ENCODE measurements at regions not wholly inside any gene's neighbourhood (a gene's known extent, or its start where the extent isn't known, plus 50 kb on each side); places are given as distances from the start of the nearest gene placed in this dataset.

GRCh38 chr5:112669328-112669963 is 68.2 kb upstream of the APC start:
- Histone ChIP-seq H3K9me3 (ENCODE audit: control insufficient read depth in 2 of 2, low read length in 2 of 2) (no peaks in the 10 kb centered on the region), H3K36me3 (ENCODE audit: control insufficient read depth in 2 of 2, insufficient read depth in 2 of 2, low read length in 2 of 2) (no peaks in the 10 kb centered on the region), H3K4me1 (ENCODE audit: control insufficient read depth in 2 of 2, insufficient read depth in 2 of 2, low read length in 2 of 2) (no peaks in the 10 kb centered on the region), H3K27me3 (ENCODE audit: control insufficient read depth in 2 of 2, insufficient read depth in 2 of 2, low read length in 2 of 2) (no peaks in the 10 kb centered on the region), H3K9ac (ENCODE audit: low read depth in 1 of 2, low read length in 2 of 2) (no peak overlapping the region), H3K27ac (ENCODE audit: low read depth in 2 of 2, low read length in 2 of 2) (no peak overlapping the region), H3K4me3 (ENCODE audit: low read length in 2 of 2) (no peak overlapping the region)

GRCh38 chr5:112671687-112672086 is 66.0 kb upstream of the APC start:
- H3K9me3 ChIP-seq (ENCODE audit: control insufficient read depth in 2 of 2, low read length in 2 of 2) = no peaks in the 10 kb centered on the region
- no peaks in the 10 kb centered on the region for H3K4me1 ChIP-seq (ENCODE audit: control insufficient read depth in 2 of 2, insufficient read depth in 2 of 2, low read length in 2 of 2)
- no peaks in the 10 kb centered on the region for H3K27me3 ChIP-seq (ENCODE audit: control insufficient read depth in 2 of 2, insufficient read depth in 2 of 2, low read length in 2 of 2)
- H3K9ac ChIP-seq (ENCODE audit: low read depth in 1 of 2, low read length in 2 of 2) = no peak overlapping the region
- H3K4me3 ChIP-seq (ENCODE audit: low read length in 2 of 2) = no peak overlapping the region
- H3K27ac ChIP-seq (ENCODE audit: low read depth in 2 of 2, low read length in 2 of 2) = no peak overlapping the region
- no peaks in the 10 kb centered on the region for H3K36me3 ChIP-seq (ENCODE audit: control insufficient read depth in 2 of 2, insufficient read depth in 2 of 2, low read length in 2 of 2)

GRCh38 chr5:112681481-112681908 is 56.2 kb upstream of the APC start:
- Histone ChIP-seq H3K9me3 (ENCODE audit: control insufficient read depth in 2 of 2, low read length in 2 of 2) (no peaks in the 10 kb centered on the region), H3K27me3 (ENCODE audit: control insufficient read depth in 2 of 2, insufficient read depth in 2 of 2, low read length in 2 of 2) (no peaks in the 10 kb centered on the region), H3K4me1 (ENCODE audit: control insufficient read depth in 2 of 2, insufficient read depth in 2 of 2, low read length in 2 of 2) (no peaks in the 10 kb centered on the region), H3K9ac (ENCODE audit: low read depth in 1 of 2, low read length in 2 of 2) (no peak overlapping the region), H3K27ac (ENCODE audit: low read depth in 2 of 2, low read length in 2 of 2) (no peak overlapping the region), H3K36me3 (ENCODE audit: control insufficient read depth in 2 of 2, insufficient read depth in 2 of 2, low read length in 2 of 2) (no peaks in the 10 kb centered on the region), H3K4me3 (ENCODE audit: low read length in 2 of 2) (no peak overlapping the region)

- Histone ChIP-seq H3K4me3 (ENCODE audit: low read length in 2 of 2) (no peak overlapping the region), H3K9me3 (ENCODE audit: control insufficient read depth in 2 of 2, low read length in 2 of 2) (no peaks in the 10 kb centered on the region), H3K27ac (ENCODE audit: low read depth in 2 of 2, low read length in 2 of 2) (no peak overlapping the region), H3K27me3 (ENCODE audit: control insufficient read depth in 2 of 2, insufficient read depth in 2 of 2, low read length in 2 of 2) (no peaks in the 10 kb centered on the region), H3K9ac (ENCODE audit: low read depth in 1 of 2, low read length in 2 of 2) (no peak overlapping the region), H3K4me1 (ENCODE audit: control insufficient read depth in 2 of 2, insufficient read depth in 2 of 2, low read length in 2 of 2) (no peaks in the 10 kb centered on the region), H3K36me3 (ENCODE audit: control insufficient read depth in 2 of 2, insufficient read depth in 2 of 2, low read length in 2 of 2) (no peaks in the 10 kb centered on the region)
Observed at GRCh38 chr5:112682621-112683061, 55.0 kb upstream of the APC start.

GRCh38 chr5:112684121-112684520 is 53.6 kb upstream of the APC start:
- H3K9me3 ChIP-seq (ENCODE audit: control insufficient read depth in 2 of 2, low read length in 2 of 2) = no peaks in the 10 kb centered on the region
- no peak overlapping the region for H3K4me3 ChIP-seq (ENCODE audit: low read length in 2 of 2)
- no peak overlapping the region for H3K9ac ChIP-seq (ENCODE audit: low read depth in 1 of 2, low read length in 2 of 2)
- H3K27ac ChIP-seq (ENCODE audit: low read depth in 2 of 2, low read length in 2 of 2) = no peak overlapping the region
- no peaks in the 10 kb centered on the region for H3K27me3 ChIP-seq (ENCODE audit: control insufficient read depth in 2 of 2, insufficient read depth in 2 of 2, low read length in 2 of 2)
- no peaks in the 10 kb centered on the region for H3K4me1 ChIP-seq (ENCODE audit: control insufficient read depth in 2 of 2, insufficient read depth in 2 of 2, low read length in 2 of 2)
- no peaks in the 10 kb centered on the region for H3K36me3 ChIP-seq (ENCODE audit: control insufficient read depth in 2 of 2, insufficient read depth in 2 of 2, low read length in 2 of 2)

DNA sequence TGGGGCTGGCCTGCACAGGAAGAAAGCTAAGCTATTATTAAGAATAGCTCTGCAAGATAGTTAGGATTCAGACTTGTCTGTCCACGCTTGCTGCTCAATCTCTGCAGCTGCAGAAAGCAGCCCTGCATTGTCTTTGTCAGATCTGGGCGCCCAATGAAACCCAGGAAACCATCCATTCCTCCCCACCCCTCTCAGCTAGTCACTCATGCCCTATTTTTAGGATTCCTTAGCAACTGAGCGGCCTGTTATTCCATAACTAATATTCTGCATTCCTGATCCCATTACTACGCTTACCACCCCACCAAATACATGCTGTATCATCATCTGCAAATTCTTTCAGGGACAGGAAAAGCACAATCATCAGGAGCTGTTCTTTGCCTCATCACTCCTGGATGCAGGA is 52.9 kb upstream of the APC start:
- H3K4me3 ChIP-seq (ENCODE audit: low read length in 2 of 2) = no peak overlapping the region
- no peaks in the 10 kb centered on the region for H3K4me1 ChIP-seq (ENCODE audit: control insufficient read depth in 2 of 2, insufficient read depth in 2 of 2, low read length in 2 of 2)
- H3K9me3 ChIP-seq (ENCODE audit: control insufficient read depth in 2 of 2, low read length in 2 of 2) = no peaks in the 10 kb centered on the region
- no peak overlapping the region for H3K9ac ChIP-seq (ENCODE audit: low read depth in 1 of 2, low read length in 2 of 2)
- no peaks in the 10 kb centered on the region for H3K27me3 ChIP-seq (ENCODE audit: control insufficient read depth in 2 of 2, insufficient read depth in 2 of 2, low read length in 2 of 2)
- H3K36me3 ChIP-seq (ENCODE audit: control insufficient read depth in 2 of 2, insufficient read depth in 2 of 2, low read length in 2 of 2) = no peaks in the 10 kb centered on the region
- no peak overlapping the region for H3K27ac ChIP-seq (ENCODE audit: low read depth in 2 of 2, low read length in 2 of 2)

- no peak overlapping the region for H3K9ac ChIP-seq (ENCODE audit: low read depth in 1 of 2, low read length in 2 of 2)
- no peak overlapping the region for H3K4me3 ChIP-seq (ENCODE audit: low read length in 2 of 2)
- H3K36me3 ChIP-seq (ENCODE audit: control insufficient read depth in 2 of 2, insufficient read depth in 2 of 2, low read length in 2 of 2) = no peaks in the 10 kb centered on the region
- no peaks in the 10 kb centered on the region for H3K4me1 ChIP-seq (ENCODE audit: control insufficient read depth in 2 of 2, insufficient read depth in 2 of 2, low read length in 2 of 2)
- no peak overlapping the region for H3K27ac ChIP-seq (ENCODE audit: low read depth in 2 of 2, low read length in 2 of 2)
- H3K9me3 ChIP-seq (ENCODE audit: control insufficient read depth in 2 of 2, low read length in 2 of 2) = no peaks in the 10 kb centered on the region
- H3K27me3 ChIP-seq (ENCODE audit: control insufficient read depth in 2 of 2, insufficient read depth in 2 of 2, low read length in 2 of 2) = no peaks in the 10 kb centered on the region
Observed at GRCh38 chr5:112685386-112685785, 52.3 kb upstream of the APC start.

DNA sequence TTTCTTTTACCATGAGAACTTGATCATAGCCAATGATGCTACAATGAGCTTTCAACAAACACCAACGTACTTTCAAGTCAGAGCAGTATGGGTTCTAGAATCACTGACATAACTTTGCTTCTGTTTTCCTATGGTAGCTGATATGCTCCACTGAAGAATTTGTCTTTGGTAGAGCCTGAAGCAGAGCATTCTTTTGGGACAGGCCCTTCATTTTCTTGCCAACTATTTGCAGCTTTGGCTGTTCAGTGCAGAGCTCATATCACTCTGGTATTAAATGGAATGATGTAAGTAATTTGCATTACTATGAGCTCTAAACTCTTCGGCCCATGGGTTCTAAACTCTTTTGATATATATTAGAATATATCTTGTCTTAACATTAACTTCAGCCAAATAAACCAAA is 51.8 kb upstream of the APC start:
- no peaks in the 10 kb centered on the region for H3K9me3 ChIP-seq (ENCODE audit: control insufficient read depth in 2 of 2, low read length in 2 of 2)
- H3K4me3 ChIP-seq (ENCODE audit: low read length in 2 of 2) = no peak overlapping the region
- H3K9ac ChIP-seq (ENCODE audit: low read depth in 1 of 2, low read length in 2 of 2) = no peak overlapping the region
- H3K27ac ChIP-seq (ENCODE audit: low read depth in 2 of 2, low read length in 2 of 2) = no peak overlapping the region
- no peaks in the 10 kb centered on the region for H3K36me3 ChIP-seq (ENCODE audit: control insufficient read depth in 2 of 2, insufficient read depth in 2 of 2, low read length in 2 of 2)
- no peaks in the 10 kb centered on the region for H3K27me3 ChIP-seq (ENCODE audit: control insufficient read depth in 2 of 2, insufficient read depth in 2 of 2, low read length in 2 of 2)
- no peaks in the 10 kb centered on the region for H3K4me1 ChIP-seq (ENCODE audit: control insufficient read depth in 2 of 2, insufficient read depth in 2 of 2, low read length in 2 of 2)

GRCh38 chr5:112686675-112687074 is 51.0 kb upstream of the APC start:
- no peak overlapping the region for H3K27ac ChIP-seq (ENCODE audit: low read depth in 2 of 2, low read length in 2 of 2)

GRCh38 chr5:112687306-112687705 is 50.4 kb upstream of the APC start:
- no peak overlapping the region for H3K27ac ChIP-seq (ENCODE audit: low read depth in 2 of 2, low read length in 2 of 2)
- no peaks in the 10 kb centered on the region for H3K9me3 ChIP-seq (ENCODE audit: control insufficient read depth in 2 of 2, low read length in 2 of 2)
- no peak overlapping the region for H3K4me3 ChIP-seq (ENCODE audit: low read length in 2 of 2)
- H3K36me3 ChIP-seq (ENCODE audit: control insufficient read depth in 2 of 2, insufficient read depth in 2 of 2, low read length in 2 of 2) = no peaks in the 10 kb centered on the region
- H3K9ac ChIP-seq (ENCODE audit: low read depth in 1 of 2, low read length in 2 of 2) = no peak overlapping the region
- H3K27me3 ChIP-seq (ENCODE audit: control insufficient read depth in 2 of 2, insufficient read depth in 2 of 2, low read length in 2 of 2) = no peaks in the 10 kb centered on the region
- no peaks in the 10 kb centered on the region for H3K4me1 ChIP-seq (ENCODE audit: control insufficient read depth in 2 of 2, insufficient read depth in 2 of 2, low read length in 2 of 2)

More at GRCh38 chr5:112686675-112687074, 51.0 kb upstream of the APC start:
- Histone ChIP-seq H3K9ac (ENCODE audit: low read depth in 1 of 2, low read length in 2 of 2) (no peak overlapping the region), H3K9me3 (ENCODE audit: control insufficient read depth in 2 of 2, low read length in 2 of 2) (no peaks in the 10 kb centered on the region), H3K27me3 (ENCODE audit: control insufficient read depth in 2 of 2, insufficient read depth in 2 of 2, low read length in 2 of 2) (no peaks in the 10 kb centered on the region), H3K36me3 (ENCODE audit: control insufficient read depth in 2 of 2, insufficient read depth in 2 of 2, low read length in 2 of 2) (no peaks in the 10 kb centered on the region), H3K4me1 (ENCODE audit: control insufficient read depth in 2 of 2, insufficient read depth in 2 of 2, low read length in 2 of 2) (no peaks in the 10 kb centered on the region), H3K4me3 (ENCODE audit: low read length in 2 of 2) (no peak overlapping the region)

Measured in mucosa of rectum (tissue), 2 donors.